OCI-LY7 (cell line): ENCODE measurements at regions not wholly inside any gene's neighbourhood (a gene's known extent, or its start where the extent isn't known, plus 50 kb on each side); places are given as distances from the start of the nearest gene placed in this dataset.

ENCODE experiments used
- BruUV-seq: library from RNA; stranded (reverse); fragments of 400-500 nt; replicated peaks from 2 replicates; lab custom pipeline; 2021; lab: Mats Ljungman, UMichigan
- CTCF ChIA-PET: fragments of 300-600 bp; sonication (Branson Sonifier 250); formaldehyde crosslinking; loops from one replicate; lab custom pipeline; 2022; ENCODE audit warnings: antibody characterized with exemption; ENCODE audit not compliant: unreplicated experiment; lab: Charles Lee
- POLR2A ChIA-PET: fragments of 300-600 bp; sonication (Branson Sonifier 250); formaldehyde crosslinking; loops from one replicate; lab custom pipeline; 2022; ENCODE audit warnings: antibody characterized with exemption; lab: Charles Lee
- DNase-seq: peaks from one replicate; pipeline ENCODE4 v3.0.0-alpha.2; 2015; ENCODE audit warnings: low spot score
- H2AFZ ChIP-seq: fragments of 200-600 bp; sonication (generic), shearing (Covaris generic); 2 replicates; pipeline ENCODE4 v1.6.1; 2014; ENCODE audit warnings: mild to moderate bottlenecking, antibody characterized with exemption, low read length, moderate library complexity
- H3K27ac ChIP-seq: fragments of 200-600 bp; sonication (generic); 2 replicates; pipeline ENCODE4 v1.5.1; 2014; ENCODE audit warnings: mixed run types, low read depth, mild to moderate bottlenecking, moderate library complexity, low read length, inconsistent platforms; ENCODE audit not compliant: poor library complexity, severe bottlenecking
- H3K36me3 ChIP-seq: fragments of 200-600 bp; sonication (generic); 2 replicates; pipeline ENCODE4 v1.6.1; 2014; ENCODE audit warnings: mild to moderate bottlenecking, antibody characterized with exemption, low read length, moderate library complexity, mixed read lengths; ENCODE audit not compliant: insufficient read depth
- H3K4me1 ChIP-seq: fragments of 200-600 bp; sonication (generic); 2 replicates; pipeline ENCODE4 v1.5.1; 2014; ENCODE audit warnings: mild to moderate bottlenecking, low read length; ENCODE audit not compliant: insufficient read depth, poor library complexity, severe bottlenecking
- H3K4me2 ChIP-seq: fragments of 200-600 bp; sonication (generic); 2 replicates; pipeline ENCODE4 v1.6.1; 2014; ENCODE audit warnings: mild to moderate bottlenecking, low read length
- H3K4me3 ChIP-seq: fragments of 200-600 bp; sonication (generic); 2 replicates; pipeline ENCODE4 v1.5.1; 2014; ENCODE audit warnings: mild to moderate bottlenecking, low read depth, low read length; ENCODE audit not compliant: poor library complexity, severe bottlenecking
- H3K79me2 ChIP-seq: fragments of 200-600 bp; sonication (generic); 2 replicates; pipeline ENCODE4 v1.6.1; 2016; ENCODE audit warnings: low read depth, mild to moderate bottlenecking, low read length, moderate library complexity, mixed read lengths; ENCODE audit not compliant: insufficient read depth
- H3K9me2 ChIP-seq: fragments of 200-600 bp; sonication (generic); 2 replicates; pipeline ENCODE4 v1.6.1; 2016; ENCODE audit warnings: mild to moderate bottlenecking, low read length, mixed read lengths; ENCODE audit not compliant: insufficient read depth
- H3K9me3 ChIP-seq: fragments of 200-600 bp; sonication (generic); 2 replicates; pipeline ENCODE4 v1.6.1; 2014; ENCODE audit warnings: mild to moderate bottlenecking, mixed run types, low read length, mixed read lengths
- H4K20me1 ChIP-seq: fragments of 200-600 bp; sonication (generic); 2 replicates; pipeline ENCODE4 v1.6.1; 2014; ENCODE audit warnings: mild to moderate bottlenecking, antibody characterized with exemption, low read length, moderate library complexity, mixed read lengths; ENCODE audit not compliant: insufficient read depth
- CTCF ChIP-seq: fragments of 200-600 bp; sonication (generic); conservative IDR thresholded peaks from 2 replicates; pipeline ENCODE4 v1.5.1; 2014; ENCODE audit warnings: mild to moderate bottlenecking, antibody characterized with exemption, low read length, moderate library complexity, mixed read lengths
- EZH2phosphoT487 ChIP-seq: fragments of 200-600 bp; sonication (generic); IDR thresholded peaks from 2 replicates; pipeline ENCODE4 v1.6.1; 2018; ENCODE audit warnings: low read depth, borderline replicate concordance, mild to moderate bottlenecking, mixed run types, antibody characterized with exemption, low read length, moderate library complexity, mixed read lengths
- intact Hi-C: fragments of 100-400 bp; cut with micrococcal nuclease; formaldehyde crosslinking; loops from one replicate; pipeline ENCODE4 v1.10.0; 2022; ENCODE audit not compliant: unreplicated experiment

- Histone ChIP-seq H3K4me2 (no peak overlapping the region), H3K79me2 (no peaks in the 10 kb centered on the region), H3K4me3 (no peak overlapping the region), H2AFZ (no peak overlapping the region), H3K9me3 (no peaks in the 10 kb centered on the region), H3K4me1 (no peaks in the 10 kb centered on the region), H3K27ac (no peak overlapping the region), H3K36me3 (no peaks in the 10 kb centered on the region), H4K20me1 (no peaks in the 10 kb centered on the region), H3K9me2 (no peaks in the 10 kb centered on the region)
- ChIA-PET CTCF (no interaction called here), POLR2A (no interaction called here)
- TF ChIP-seq CTCF (no peak), EZH2phosphoT487 (no peak)
- intact Hi-C loops = no loop called here
- no TSS peak for BruUV-seq
- no peak for DNase-seq
Measured at GRCh38 chr13:68439817-68440216, 1209.7 kb upstream of the PCDH9 start.

GRCh38 chr13:68428292-68428691 lies 1198.2 kb upstream of the PCDH9 start:
- DNase-seq = no peak
- no peaks in the 10 kb centered on the region for H3K36me3 ChIP-seq
- no peak overlapping the region for H3K4me3 ChIP-seq
- CTCF ChIA-PET = no interaction called here
- H3K4me2 ChIP-seq = no peak overlapping the region
- POLR2A ChIA-PET = no interaction called here
- intact Hi-C loops = no loop called here
- H3K4me1 ChIP-seq = no peaks in the 10 kb centered on the region
- no peaks in the 10 kb centered on the region for H3K79me2 ChIP-seq
- TF ChIP-seq EZH2phosphoT487 (no peak), CTCF (no peak)
- H4K20me1 ChIP-seq = no peaks in the 10 kb centered on the region
- no peaks in the 10 kb centered on the region for H3K9me2 ChIP-seq
- no peaks in the 10 kb centered on the region for H3K9me3 ChIP-seq
- no TSS peak for BruUV-seq
- no peak overlapping the region for H2AFZ ChIP-seq
- H3K27ac ChIP-seq = no peak overlapping the region

GRCh38 chr13:68417801-68418200 lies 1187.7 kb upstream of the PCDH9 start:
- no peaks in the 10 kb centered on the region for H3K9me2 ChIP-seq
- H3K36me3 ChIP-seq = no peaks in the 10 kb centered on the region
- no peaks in the 10 kb centered on the region for H4K20me1 ChIP-seq
- H3K9me3 ChIP-seq = no peaks in the 10 kb centered on the region
- no peaks in the 10 kb centered on the region for H3K79me2 ChIP-seq
- no peak for DNase-seq
- no peak overlapping the region for H3K4me2 ChIP-seq
- no peak overlapping the region for H3K27ac ChIP-seq
- POLR2A ChIA-PET = no interaction called here
- intact Hi-C loops = no loop called here
- CTCF ChIA-PET = no interaction called here
- no peak overlapping the region for H3K4me3 ChIP-seq
- BruUV-seq = no TSS peak
- no peak overlapping the region for H2AFZ ChIP-seq
- no peaks in the 10 kb centered on the region for H3K4me1 ChIP-seq
- TF ChIP-seq EZH2phosphoT487 = no peak
- no peak for TF ChIP-seq CTCF
